Activated CD4-positive, alpha-beta T cell treated with anti-CD3 and anti-CD28 coated beads, Interleukin-2, amount 50 U/mL, for 16 hours (primary cell): ENCODE measurements at regions not wholly inside any gene's neighbourhood (a gene's known extent, or its start where the extent isn't known, plus 50 kb on each side); places are given as distances from the start of the nearest gene placed in this dataset.
"Not testable (repeated sequence)": the region's sequence is repeated elsewhere in the genome, so short reads cannot be mapped to it uniquely, and the experiment has no call there.

Experiments
- DNase-seq: peaks from one replicate; pipeline ENCODE4 v3.0.0-alpha.2; 2020

DNA sequence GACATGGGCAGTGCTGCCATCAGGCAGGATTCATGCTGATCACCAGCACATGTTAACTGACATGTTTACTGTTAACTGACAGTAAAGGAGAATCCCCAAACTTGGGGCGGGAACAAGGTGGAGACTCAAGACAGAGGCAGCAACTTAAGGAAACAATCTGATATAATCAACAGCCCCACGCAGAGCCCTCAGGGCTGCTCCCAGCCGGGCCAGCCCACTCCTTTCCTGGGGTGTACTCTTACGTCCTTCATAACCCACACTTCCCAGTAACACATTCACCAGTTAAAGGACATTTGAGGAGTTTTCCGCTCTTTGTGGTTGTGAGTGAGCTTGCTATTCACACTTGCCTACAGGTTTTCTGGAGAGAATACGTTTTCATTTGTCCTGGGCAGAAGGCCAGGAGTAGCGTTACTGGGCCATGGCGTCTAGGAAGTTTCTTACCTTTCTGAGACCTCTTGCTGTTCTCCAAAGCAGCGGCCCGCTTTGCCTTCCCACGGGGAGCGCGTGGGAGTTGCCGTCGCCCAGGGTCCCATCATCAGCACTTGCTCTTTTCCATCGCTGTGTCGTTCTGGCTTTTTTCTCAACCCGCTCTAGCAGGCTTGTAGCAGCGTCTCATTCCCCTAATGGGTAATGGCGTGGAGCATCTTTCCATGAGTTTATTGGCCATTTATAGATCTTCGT lies 56.4 kb downstream of the FOXF2 start:
- no peak for DNase-seq

DNA sequence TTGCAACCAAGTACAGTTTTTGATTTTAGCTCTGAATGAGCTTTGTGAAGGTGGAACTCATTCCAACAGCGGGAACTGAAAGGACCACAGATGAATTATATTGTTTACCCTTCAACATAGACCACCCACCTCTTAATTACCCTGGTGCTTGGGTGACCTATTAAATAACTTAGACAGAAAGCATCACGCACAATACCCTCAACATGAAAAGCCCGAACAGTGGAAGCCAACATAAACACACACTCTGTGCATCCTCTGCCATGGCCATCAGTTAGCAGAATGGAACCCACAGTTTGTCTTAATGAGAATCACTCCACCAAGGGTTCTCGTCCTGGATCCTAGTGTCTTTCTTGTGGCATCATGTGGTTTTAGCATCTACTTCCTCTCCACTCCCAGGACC lies 60.5 kb downstream of the FOXF2 start:
- DNase-seq: no peak

DNA sequence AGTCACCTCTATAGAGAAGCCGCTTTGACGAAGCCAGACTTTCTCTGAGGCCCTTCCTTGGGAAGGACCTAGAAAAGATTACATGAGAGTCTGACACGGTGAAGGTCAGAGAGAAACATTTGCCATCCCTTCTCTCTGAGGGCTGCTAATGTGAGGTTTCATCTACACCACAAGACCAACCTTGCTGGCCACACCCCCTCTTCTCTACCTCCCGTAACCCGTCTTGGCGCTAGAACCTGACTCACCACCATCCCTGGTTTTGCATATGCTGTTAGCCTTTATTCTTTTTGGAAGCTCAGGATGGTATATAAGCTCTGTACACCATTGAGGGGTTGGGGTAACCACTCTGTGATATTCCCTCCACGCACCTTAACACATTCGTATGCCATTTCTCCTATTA lies 63.6 kb downstream of the FOXF2 start:
- DNase-seq: no peak

DNA sequence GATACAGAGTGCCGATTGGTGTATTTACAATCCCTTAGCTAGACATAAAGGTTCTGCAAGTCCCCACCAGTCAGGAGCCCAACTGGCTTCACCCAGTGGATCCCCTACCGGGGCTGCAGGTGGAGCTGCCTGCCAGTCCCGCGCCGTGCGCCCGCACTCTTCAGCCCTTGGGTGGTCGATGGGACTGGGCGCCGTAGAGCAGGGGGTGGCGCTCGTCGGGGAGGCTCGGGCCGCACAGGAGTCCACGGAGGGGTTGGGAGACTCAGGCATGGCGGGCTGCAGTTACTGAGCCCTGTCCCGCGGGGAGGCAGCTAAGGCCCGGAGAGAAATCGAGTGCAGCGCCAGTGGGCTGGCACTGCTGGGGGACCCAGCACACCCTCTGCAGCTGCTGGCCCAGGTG lies 67.4 kb downstream of the FOXF2 start:
- DNase-seq: not testable (repeated sequence)

DNA sequence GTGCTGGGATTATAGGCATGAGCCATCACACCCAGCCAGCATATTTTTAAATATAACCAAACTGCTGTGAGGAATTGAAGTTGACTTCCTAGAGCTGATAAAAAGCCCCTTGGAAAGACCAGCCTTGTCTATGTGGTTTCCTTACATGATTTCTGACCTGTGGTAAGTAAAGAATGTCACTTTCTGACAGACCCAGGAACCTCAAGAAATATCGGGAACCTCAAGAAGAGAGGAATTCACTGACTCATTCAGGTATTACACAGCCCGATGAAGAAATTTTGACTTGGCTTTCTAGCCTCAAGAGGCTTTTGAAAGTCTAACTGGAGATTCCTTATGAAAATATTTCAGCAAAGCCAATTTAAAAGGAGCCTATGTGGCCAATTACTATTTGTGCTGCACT lies 71.8 kb downstream of the FOXF2 start:
- no peak for DNase-seq

DNA sequence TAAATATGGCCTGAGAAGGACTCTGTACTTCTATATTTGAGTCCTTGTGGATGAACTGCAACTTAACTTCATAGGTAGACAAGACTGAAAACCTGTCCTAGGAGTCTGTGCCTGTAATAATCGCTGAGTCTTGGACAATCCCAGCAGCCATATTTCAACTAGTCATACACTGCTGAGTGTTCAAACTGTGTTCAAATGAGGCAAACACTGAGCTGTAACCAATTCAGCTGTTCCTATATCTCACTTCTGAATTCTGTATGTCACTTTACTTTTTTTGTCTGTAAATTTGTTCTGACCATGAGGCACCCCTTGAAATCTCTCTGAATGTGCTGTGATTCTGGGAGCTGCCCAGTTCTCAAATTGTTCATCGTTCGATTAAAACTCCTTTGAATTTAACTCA lies 72.4 kb downstream of the FOXF2 start:
- no peak for DNase-seq

DNA sequence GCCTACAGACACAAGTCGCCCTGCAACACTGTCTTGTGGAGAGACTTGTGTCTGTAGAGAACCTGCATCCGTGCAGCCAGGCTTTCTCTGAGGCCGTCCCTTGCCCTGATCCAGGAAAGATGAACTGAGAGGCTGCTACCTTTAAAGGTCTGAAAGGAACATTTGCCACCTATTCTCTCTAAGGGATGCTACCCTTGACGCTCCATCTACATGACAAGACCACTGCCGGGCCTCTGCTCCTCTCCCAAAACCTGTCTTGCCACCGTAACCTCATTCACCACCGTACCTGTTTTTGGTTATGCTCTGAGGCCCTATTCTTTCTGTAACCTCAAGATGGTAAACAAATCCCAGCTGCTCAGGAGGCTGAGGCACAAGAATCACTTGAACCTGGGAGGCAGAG lies 73.9 kb downstream of the FOXF2 start:
- no peak for DNase-seq

DNA sequence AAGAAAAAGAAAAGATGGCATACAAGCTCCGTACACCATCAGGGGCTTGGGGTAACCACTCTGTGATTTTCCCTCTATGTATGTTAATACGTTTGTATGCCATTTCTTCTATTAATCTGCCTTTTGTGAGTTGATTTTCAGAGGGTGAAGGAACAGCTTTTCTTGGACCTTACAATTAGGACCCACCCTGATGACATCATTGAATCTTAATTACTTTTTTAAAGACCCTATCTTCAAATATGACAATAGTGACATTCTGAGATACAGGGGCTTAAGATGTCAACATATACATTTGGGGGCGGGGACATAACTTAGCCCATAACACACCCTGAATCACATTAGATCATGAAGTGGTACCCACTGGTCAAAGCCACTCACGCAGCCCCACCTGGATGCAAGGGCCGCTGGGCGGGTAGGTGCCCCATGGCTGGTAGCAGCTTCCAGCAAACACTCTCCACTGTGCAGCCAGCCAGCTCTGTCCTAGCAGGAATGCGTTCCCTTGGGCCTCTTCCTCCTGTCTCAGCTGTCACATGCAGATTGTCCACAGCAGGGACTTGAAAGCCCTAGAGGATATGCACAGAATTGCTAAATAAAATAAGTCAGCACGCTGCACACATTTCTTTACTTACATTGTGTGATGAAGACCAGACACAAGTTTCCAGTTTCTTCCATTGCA lies 74.5 kb downstream of the FOXF2 start:
- no peak for DNase-seq

DNA sequence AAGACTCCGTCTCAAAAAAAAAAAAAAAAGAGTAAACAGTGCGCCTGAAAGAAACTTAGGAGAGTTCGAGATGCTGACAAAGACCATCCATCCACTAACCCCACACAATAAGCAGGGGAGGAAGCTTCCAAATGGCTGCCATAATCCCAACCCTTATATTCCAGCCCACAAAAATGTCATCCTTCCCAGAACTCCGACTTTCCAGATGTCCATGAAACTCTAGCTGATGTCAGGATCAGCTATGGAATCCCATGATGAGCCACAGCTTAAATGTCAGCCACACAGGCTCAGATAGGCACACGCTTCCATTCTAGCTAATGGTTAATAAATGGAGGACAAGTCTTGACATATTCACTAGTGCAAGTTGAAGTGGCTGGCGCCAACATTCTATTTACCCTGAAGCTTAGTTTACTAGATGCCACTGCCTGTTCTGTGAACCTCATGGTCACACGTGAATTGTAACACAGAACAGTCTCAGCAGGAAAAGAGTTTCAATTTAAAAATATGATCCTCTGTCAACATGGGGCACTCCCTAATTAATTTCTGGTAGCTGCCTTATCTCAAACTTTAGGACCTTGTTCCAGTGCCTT lies 75.5 kb downstream of the FOXF2 start:
- DNase-seq: no peak

DNA sequence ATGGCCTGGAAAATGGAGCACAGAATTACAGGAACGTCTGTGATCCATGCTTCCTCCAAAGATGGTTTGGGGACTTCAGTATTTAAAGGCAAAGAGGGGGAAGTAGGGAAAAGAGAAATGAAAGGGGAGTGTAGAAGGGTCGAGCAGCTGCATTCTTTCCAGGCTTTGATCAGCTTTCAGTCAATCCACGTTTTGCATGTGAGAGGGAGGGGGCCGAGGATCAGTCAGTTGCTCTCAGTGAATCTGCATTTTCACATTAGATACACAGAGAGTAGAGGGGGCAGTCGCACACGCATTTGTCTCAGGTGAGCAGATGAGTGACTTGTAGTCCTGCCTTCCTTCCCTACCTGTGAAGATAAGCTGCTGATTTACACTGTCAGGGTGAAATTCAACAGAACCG lies 78.8 kb downstream of the FOXF2 start:
- no peak for DNase-seq

DNA sequence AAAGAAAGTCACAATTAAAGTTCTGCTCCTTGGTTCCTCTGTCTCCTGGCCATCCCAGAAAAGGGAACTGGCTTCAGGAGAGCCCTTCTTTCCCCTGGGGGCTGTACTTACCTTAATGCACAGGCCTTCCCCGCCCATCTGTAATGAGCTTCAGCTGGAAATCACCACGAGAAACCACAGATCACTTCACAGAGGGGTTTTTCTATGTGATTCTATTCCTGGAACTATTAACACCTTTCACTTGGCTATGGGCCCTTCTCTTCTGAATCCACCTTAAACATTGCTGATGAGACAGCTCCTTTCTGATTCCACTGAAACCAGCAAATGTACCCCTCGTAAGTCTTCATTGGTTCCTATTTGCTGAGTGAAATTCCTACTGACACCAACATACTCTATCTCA lies 80.7 kb downstream of the FOXF2 start:
- no peak for DNase-seq

DNA sequence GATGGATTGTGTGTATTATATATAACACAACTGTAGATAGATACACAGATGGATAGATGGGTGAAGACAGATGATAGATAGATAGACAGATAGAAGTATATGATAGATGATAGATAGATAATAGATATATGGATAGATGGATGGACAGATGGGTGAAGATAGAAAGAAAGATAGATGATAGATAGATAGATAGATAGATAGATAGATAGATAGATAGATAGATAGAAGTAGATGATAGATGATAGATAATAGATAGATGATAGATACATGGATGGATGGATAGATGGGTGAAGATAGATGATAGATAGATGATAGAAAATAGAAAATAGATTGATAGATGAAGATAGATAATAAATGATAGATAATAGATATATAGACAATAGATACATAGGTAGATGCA lies 83.3 kb downstream of the FOXF2 start:
- DNase-seq: no peak

DNA sequence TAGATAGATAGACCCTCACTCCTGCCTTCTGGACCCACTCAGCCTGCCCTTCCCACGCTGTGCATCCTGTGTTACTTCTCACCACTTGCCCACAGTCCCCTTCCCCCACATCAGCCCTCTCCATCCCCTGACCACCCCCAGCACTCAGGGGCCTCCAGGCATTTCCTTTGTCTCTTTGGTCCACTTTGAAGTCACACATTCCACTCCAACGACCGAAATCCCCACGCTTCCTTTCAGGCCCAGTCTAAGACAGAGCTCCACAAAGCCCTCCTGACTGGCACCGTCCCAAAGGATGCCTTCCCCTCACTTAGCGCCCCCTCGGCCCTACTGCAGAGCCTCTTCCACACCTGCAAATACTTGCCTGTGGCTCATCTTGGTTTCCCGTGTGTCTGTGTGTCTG lies 83.8 kb downstream of the FOXF2 start:
- no peak for DNase-seq

DNA sequence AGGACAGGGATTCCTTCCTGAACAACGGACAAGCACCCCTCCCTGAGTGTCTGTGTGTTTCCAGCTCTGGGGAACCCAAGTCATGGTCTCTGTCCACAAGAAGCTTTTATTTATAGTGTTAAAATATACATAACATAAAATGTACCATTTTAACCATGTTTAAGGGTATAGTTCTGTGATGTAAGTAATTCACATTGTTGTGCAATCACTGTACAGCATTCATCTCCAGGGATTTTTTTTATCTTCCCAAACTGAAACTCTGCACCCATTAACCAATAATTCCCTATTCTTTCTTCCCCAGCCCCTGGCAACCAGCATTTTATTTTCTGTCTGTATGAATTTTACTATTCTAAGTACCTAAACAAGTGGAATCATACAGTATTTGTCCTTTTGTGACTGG lies 84.2 kb downstream of the FOXF2 start:
- DNase-seq: no peak

DNA sequence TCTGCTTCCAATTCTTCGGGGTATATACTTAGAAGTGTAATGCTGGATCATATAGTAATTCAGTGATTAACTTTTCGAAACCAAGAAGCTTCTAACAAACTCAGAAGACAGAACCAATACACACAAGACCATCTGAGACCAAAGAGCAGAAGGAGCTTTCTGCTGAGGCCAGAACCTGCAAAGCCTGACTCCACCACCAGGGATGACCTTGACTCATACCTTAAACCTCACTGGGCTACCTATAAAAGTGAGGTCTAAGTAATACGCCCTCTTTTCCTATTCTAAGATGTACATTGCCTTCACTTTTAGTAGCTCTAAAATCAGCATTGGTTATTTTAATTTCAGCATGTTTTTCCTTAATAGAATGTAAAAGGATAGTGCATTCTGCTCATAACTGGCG lies 84.8 kb downstream of the FOXF2 start:
- DNase-seq: no peak

DNA sequence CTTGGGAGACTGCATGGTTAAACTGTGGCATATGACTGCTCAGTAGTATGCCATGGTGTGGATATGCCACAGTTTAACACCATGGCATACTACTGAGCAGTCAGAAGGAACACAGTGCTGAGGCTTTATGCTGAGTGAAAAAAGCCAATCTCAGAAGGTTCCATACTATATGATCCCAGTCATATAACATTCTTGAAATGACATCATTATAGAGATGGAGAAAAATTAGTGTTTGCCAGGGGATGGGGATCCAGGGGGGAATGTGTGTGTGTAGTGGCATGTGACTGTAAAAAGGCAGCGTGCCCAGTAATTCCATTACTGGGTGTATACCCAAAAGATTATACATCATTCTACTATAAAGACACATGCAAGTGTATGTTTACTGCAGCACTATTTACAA lies 85.8 kb downstream of the FOXF2 start:
- DNase-seq: no peak

DNA sequence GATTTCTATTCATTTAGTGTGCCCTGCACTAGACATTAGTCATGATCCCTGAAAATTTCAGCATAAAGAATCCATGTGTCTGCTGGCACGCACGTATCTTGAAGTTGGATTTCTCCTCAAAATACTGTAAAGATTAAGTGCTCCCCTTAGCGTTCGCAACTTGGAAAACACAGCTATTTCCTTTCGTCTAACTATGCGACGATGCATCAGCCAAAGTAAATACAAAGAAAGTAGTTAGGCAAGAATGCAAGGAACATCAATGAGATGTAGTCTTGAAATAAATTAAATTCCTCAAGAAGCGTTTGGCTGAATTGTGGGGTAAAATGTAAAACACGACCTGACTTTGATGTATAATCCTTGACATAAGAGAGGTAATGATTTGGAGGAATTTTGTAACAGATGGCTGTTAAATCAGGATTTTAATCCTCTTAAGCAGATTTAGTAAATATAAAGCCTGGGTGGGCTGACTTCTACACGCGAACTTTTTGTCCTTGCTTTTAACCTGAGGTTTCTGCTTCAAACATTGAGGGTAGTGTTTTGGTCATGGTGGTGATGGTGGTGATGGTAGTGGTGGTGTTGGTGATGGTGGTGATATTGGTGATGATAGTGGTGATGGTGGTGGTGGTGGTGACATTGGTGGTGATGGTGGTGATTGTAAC lies 88.2 kb downstream of the FOXF2 start:
- no peak for DNase-seq

DNA sequence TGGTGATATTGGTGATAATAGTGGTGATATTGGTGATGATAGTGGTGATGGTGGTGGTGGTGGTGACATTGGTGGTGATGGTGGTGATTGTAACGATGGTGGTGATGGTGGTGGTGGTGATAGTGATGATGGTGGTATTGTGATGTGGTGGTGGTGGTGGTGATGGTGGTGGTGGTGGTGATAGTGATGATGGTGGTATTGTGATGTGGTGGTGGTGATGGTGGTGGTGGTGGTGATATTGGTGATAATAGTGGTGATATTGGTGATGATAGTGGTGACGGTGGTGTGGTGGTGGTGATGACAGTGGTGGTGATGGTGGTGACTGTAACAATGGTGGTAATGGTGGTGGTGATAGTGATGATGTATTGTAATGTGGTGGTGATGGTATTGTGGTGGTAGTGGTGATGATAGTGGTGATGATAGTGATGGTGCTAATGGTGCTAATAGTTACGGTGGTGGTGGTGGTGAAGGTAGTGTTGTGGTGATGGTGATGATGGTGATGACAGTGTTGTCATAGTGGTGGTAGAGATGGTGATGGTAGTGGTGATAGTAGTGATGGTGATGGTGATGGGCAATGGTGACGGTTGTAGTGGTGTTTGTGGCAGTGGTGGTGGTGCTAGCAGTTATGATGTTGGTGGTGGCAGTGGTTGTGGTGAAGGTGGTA lies 88.9 kb downstream of the FOXF2 start:
- not testable (repeated sequence) for DNase-seq

DNA sequence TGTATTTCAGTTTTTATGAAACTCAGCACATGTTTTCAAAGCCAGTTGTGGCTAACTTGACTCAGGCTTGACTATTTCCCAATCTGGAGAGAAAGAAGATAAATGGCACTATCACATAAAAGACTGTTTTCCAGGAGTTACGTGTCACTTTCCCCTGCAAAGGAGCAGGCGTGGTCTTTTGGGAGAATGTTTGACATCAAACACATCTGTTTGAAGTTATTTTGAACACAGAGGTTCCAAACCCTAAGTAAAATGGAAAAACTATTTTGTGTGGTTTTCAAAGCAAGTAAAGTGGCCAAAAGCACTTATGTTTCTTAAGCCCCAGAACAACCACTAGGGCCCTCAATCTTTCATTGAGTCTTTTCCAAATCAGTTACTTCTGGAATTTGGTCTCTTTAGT lies 89.7 kb downstream of the FOXF2 start:
- no peak for DNase-seq

DNA sequence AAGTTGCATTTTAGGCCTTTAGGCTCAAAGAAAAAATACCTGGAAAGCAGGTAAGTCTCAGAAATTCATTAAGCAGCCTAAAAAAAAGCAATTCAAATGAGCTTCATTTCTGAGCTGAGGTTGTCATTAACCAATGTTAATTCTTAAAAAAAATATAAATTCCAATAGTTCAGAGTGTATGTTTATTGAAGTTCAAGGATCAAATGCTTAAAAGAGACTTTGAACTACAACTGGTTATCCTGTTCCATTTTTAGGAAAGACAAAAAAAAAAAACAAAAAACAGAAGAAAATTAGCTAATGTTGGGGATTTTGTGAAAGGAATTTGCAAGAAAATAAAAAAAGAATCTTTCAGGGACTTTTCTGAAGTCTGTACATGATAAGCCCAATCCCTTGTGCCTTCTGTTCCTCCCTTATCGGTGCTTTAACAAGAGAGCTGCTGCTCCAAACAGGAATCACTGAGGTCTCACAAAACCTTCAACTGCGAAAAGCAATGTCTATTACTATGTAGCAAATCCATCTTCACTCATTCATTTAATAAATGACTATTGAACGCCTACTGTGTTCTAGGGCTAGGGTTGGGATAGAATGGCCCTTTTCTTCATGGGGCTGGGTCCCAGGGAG lies 90.3 kb downstream of the FOXF2 start:
- DNase-seq: no peak

DNA sequence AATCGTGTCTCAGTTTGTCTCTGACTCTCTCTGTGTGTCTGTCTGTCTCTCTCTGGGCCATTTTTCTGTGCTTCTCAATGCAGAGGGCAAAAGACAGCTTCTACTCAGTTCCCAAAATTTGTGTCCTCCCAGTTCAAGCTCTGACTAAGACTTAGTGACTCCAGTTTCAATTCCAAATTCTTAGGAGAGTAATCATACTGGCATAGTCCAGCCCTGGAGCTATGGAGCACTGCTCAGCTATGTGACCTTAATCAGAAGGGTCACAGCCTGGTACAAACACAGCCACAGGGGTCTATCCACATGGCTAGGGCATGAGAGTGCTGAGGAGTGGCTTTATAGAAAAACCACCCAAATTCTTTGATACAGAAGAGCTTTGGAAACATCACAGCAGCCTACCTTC lies 91.9 kb downstream of the FOXF2 start:
- no peak for DNase-seq

DNA sequence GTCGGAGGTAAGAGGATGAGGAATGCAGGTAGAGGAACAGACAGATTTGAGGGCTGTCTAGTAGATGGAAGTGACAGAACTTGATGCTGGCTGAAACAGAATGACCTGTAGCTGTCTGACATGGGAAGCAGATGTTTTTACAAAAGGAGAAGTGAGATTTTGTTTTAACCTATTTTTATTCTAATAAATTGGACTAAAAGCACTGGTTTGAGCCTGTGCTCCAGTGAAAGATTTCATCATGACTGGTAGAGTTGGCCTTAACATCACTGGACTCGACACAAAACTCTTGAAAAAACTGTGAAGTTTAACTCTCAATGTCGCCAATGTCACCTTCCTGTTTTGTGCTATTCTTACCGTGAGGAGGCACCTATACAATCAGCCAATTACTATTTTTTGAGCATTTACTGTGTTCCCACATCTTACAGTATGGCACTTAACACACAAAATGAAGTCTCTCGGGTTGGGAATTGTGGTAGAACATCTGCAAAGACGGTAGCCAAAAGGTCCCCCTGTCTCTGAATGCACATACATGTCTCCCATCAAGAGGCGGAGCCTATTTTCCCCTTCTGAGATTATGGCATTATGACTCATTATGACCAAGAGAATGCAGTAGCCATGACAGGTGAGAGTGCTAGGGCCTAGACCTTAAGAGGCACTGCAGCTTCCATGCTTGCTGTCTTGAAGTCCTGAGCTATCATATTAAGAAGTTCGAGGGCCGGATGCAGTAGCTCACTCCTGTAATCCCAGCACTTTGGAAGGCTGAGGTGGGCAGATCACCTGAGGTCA lies 93.2 kb downstream of the FOXF2 start:
- no peak for DNase-seq
